AG10803 (cell line): ENCODE measurements at regions not wholly inside any gene's neighbourhood (a gene's known extent, or its start where the extent isn't known, plus 50 kb on each side); places are given as distances from the start of the nearest gene placed in this dataset.
A peak's percentile ranks its signal among the peaks of the same experiment; 100 is the strongest.

Experiments used
- DNase-seq: peaks from one replicate; pipeline ENCODE4 v3.0.0; 2010; ENCODE audit warnings: low read depth
- H3K4me3 ChIP-seq: 2 replicates; pipeline ENCODE4 v1.5.1; 2011; ENCODE audit warnings: mild to moderate bottlenecking, low read length, control low read depth
- TF ChIP-seq, protein P1 (sequence below): conservative IDR thresholded peaks from 2 replicates; pipeline ENCODE4 v1.5.1; 2011; ENCODE audit warnings: mild to moderate bottlenecking, low read length, control low read depth, inconsistent platforms

DNA sequence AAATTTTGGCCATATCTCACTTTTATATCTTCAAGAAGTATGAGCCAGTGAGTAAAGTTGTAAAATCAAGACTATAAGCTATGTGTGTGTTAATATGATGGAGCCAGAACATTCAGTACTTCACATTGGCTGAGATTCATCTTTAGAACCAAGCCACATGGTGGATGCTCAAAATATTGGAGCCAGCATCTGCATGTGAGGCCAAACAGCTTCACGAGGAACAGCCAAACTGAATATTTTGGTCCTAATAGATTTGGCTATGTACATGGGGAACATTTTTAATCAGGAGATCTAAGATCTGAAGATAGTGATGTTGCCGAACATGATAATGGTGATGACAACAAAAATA is 1089.8 kb downstream of the TUSC7 start:
- H3K4me3 ChIP-seq = no peak overlapping the region
- TF ChIP-seq, protein P1, sequence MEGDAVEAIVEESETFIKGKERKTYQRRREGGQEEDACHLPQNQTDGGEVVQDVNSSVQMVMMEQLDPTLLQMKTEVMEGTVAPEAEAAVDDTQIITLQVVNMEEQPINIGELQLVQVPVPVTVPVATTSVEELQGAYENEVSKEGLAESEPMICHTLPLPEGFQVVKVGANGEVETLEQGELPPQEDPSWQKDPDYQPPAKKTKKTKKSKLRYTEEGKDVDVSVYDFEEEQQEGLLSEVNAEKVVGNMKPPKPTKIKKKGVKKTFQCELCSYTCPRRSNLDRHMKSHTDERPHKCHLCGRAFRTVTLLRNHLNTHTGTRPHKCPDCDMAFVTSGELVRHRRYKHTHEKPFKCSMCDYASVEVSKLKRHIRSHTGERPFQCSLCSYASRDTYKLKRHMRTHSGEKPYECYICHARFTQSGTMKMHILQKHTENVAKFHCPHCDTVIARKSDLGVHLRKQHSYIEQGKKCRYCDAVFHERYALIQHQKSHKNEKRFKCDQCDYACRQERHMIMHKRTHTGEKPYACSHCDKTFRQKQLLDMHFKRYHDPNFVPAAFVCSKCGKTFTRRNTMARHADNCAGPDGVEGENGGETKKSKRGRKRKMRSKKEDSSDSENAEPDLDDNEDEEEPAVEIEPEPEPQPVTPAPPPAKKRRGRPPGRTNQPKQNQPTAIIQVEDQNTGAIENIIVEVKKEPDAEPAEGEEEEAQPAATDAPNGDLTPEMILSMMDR = no peak
- DNase-seq = no peak

DNA sequence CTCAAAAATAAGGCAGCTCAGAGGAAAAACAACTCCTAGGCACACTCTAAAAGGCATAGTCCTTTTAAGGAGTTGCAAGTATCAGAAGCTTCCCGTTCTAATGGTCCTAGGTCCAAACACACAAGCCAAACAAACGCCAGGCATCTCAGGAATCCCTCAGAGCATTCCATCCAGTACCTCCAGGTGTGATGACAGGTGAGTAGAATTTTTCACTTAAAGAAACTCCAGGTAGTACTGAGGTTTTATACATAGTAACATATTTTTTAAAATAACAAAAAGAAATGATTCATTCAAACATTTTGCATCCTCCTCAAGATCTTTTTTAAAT is 1092.3 kb downstream of the TUSC7 start:
- DNase-seq = no peak
- TF ChIP-seq, protein P1 = no peak

DNA sequence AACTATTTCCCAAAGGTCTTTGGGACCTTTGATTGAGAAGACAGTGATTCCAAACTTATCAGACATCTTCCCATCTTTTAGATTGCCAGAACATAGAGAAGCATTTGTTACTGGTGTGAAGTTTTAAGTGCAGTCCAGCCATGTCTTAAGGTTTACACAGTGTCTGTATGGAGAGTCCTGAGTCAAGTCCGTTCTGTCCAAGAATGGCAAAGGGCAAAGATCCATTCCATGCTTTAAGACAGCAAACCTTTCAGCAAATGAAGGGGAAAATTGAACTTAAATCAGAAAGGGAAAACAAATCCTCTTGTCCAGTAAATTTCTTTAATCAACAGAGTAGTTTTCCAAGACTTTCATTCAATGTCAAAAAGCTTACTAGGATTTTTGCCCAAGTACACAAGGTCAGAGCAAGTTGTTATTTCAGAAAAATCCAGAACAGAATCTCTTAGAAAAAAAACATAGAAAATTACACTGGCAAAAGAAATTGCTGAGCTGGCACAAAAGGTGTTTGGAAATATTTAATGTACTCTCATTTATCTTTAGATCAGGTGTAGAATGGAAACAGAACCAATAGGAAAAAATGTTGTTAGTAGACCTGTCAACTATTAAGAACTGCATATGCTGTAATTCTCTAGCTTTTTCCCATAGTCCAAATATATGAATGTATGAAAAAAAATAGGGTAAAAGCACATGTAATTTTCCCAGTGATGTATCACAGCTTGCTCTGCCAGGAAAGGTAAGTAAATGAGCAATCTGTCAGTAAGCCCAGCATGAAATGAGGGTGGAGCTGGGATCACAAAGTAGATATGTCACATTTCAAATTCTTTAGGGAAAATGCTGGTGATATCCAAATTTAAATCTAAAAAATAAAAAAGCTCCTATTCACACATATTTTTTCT is 1099.9 kb downstream of the TUSC7 start:
- TF ChIP-seq, protein P1 = no peak
- no peak overlapping the region for H3K4me3 ChIP-seq
- DNase-seq = no peak

More for the DNA sequence above, 1092.3 kb downstream of the TUSC7 start:
- no peak overlapping the region for H3K4me3 ChIP-seq

DNA sequence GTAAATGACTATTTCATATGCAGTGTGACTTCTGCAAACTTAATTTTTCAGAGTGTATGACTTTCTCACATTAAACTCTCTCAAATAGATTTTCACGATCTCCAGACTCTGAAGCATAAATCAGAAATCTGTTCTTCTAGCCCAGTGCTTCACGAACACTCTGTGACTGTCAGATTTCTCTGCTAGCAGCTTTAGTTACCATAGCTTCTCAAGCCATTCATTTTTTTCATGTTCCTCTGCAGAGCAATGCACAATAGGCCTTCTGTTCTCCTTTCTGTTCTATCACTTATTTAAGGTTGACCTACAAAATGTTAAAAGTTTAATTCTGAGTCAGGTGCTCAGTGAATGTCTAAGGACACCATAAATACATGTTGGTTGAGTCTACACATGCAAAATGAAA is 1102.2 kb downstream of the TUSC7 start:
- no peak overlapping the region for H3K4me3 ChIP-seq
- TF ChIP-seq, protein P1 = no peak
- DNase-seq = no peak

DNA sequence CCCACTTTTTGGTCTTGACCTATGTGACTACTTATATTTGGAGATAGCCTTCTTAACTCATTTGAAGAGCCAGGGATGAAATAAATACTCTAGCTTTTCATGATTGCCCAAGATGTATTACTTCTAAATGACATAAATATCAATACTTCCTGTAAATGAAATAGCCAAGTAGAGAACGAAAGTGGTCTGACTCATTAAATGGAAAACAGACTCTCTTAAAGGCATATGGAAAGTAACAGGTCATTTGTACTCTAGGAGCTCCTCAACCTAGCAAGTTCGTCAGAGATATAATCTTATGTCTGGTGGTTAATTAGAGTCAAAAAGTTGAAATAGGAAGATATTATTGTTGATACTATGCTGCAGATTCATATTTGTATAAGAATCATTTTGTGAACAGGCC is 1105.4 kb downstream of the TUSC7 start:
- TF ChIP-seq, protein P1 = no peak
- no peak overlapping the region for H3K4me3 ChIP-seq
- DNase-seq = peak; percentile 16

DNA sequence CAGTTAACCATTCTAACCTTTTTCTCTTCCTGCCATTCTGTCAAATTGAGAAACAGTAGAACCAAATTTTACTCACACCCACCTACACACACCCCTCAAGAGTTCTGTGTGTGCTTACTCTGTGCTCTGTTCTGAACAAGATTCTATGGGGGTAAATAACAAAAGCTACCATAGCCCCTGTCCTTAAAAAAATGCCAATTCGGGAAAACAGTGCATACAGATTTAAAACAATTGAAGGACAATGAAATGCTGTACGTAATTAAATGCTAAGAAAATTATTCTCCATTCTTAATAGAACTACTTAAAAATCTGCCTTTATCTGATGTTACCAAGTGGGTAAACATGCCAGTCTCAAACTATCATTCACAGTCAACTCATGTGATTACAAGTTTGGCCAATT is 1107.5 kb downstream of the TUSC7 start:
- TF ChIP-seq, protein P1 = no peak
- DNase-seq = no peak
- H3K4me3 ChIP-seq = no peak overlapping the region

DNA sequence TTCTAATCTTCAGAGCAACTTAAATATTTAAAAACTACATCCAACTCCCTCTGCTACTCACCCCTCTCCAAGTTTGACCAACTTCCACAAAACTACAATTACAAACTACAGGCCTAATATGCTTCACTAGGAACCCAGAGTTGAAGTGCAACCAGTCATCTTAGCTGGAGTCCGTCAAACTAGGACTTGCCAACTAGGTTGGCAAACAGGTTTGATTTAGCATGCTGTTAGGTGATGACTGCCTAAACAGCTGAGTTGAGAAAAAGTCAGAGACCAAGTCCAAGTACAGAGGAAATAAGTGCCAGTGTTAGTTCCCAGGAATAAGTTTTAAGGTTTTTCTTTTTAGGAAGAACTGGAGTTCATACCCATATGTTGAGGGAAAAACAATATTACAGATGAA is 1109.0 kb downstream of the TUSC7 start:
- H3K4me3 ChIP-seq = no peak overlapping the region
- TF ChIP-seq, protein P1 = no peak
- DNase-seq = no peak
